Adrenal gland (tissue), 5 donors: ENCODE measurements at regions not wholly inside any gene's neighbourhood (a gene's known extent, or its start where the extent isn't known, plus 50 kb on each side); places are given as distances from the start of the nearest gene placed in this dataset.

Source experiments
- POLR2A ChIP-seq, 2 donors: fragments of 450-650 bp; IDR thresholded peaks; one replicate each; pipeline ENCODE4 v1.6.1; 2017; ENCODE audit warnings: antibody characterized with exemption in 2 of 2, mild to moderate bottlenecking in 2 of 2, moderate library complexity in 1 of 2
- TF ChIP-seq, protein P1 (sequence below), 6 experiments: fragments of 450-650 bp in 4 of 6; fragments of 200-600 bp in 2 of 6; sonication (generic) in 1 of 6; IDR thresholded peaks; 1 replicate in 5 of 6; 2 replicates in 1 of 6; pipeline versions ENCODE4 v1.5.1 to v1.8.0; 2016 to 2021; ENCODE audit warnings: antibody characterized with exemption in 6 of 6, mild to moderate bottlenecking in 2 of 6, moderate library complexity in 1 of 6
- donor health status: DM: no; HTN: no; CAD: no.

DNA sequence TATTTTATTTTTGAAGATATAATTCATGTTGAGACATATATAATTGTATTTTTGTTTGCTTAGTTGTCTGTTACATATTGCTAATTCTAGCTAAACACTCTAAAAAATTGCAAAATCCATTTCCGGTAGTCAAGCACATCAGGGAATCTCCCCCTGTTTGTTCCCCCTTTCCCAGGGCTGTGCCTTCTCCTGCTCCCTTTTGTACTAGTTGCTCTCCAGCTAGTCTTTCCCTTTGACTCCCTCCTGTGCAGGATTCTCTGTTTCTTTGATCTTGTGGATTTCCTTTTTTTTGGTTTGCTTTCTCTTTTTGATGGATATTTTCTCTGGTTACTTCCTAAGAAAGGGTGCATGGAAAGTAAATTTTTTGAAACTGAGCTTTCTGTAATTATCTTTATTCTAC, 188.1 kb upstream of the PLET1 start:
- TF ChIP-seq, protein P1, sequence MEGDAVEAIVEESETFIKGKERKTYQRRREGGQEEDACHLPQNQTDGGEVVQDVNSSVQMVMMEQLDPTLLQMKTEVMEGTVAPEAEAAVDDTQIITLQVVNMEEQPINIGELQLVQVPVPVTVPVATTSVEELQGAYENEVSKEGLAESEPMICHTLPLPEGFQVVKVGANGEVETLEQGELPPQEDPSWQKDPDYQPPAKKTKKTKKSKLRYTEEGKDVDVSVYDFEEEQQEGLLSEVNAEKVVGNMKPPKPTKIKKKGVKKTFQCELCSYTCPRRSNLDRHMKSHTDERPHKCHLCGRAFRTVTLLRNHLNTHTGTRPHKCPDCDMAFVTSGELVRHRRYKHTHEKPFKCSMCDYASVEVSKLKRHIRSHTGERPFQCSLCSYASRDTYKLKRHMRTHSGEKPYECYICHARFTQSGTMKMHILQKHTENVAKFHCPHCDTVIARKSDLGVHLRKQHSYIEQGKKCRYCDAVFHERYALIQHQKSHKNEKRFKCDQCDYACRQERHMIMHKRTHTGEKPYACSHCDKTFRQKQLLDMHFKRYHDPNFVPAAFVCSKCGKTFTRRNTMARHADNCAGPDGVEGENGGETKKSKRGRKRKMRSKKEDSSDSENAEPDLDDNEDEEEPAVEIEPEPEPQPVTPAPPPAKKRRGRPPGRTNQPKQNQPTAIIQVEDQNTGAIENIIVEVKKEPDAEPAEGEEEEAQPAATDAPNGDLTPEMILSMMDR (IDR thresholded peaks at IDR 0.05) = no peak
- no peak for TF ChIP-seq POLR2A (IDR thresholded peaks at IDR 0.05)
